HG03575 (cell line): ENCODE measurements at regions not wholly inside any gene's neighbourhood (a gene's known extent, or its start where the extent isn't known, plus 50 kb on each side); places are given as distances from the start of the nearest gene placed in this dataset.

ENCODE experiments used
- ATAC-seq: cut with Tn5 transposase; IDR thresholded peaks from one replicate; pipeline ENCODE4 v1.9.1; 2021; ENCODE audit not compliant: unreplicated experiment, insufficient number of reproducible peaks, low FRiP score; ENCODE audit errors: extremely low read depth

- ATAC-seq: no peak
Observed at GRCh38 chr3:117488983-117489382, 779.4 kb downstream of the TUSC7 start.

GRCh38 chr3:117489663-117490079 lies 780.1 kb downstream of the TUSC7 start:
- no peak for ATAC-seq

GRCh38 chr3:117490716-117491115 lies 781.1 kb downstream of the TUSC7 start:
- no peak for ATAC-seq

- ATAC-seq: no peak
Observed at GRCh38 chr3:117495620-117496019, 786.0 kb downstream of the TUSC7 start.

GRCh38 chr3:117499189-117499870 lies 789.8 kb downstream of the TUSC7 start:
- ATAC-seq: no peak

- ATAC-seq: no peak
Observed at GRCh38 chr3:117507958-117508357, 798.4 kb downstream of the TUSC7 start.

- no peak for ATAC-seq
Observed at GRCh38 chr3:117509858-117510257, 800.3 kb downstream of the TUSC7 start.

- no peak for ATAC-seq
Observed at GRCh38 chr3:117510396-117510795, 800.8 kb downstream of the TUSC7 start.

GRCh38 chr3:117512975-117513374 lies 803.4 kb downstream of the TUSC7 start:
- no peak for ATAC-seq

GRCh38 chr3:117515309-117515708 lies 805.7 kb downstream of the TUSC7 start:
- no peak for ATAC-seq

GRCh38 chr3:117518364-117518763 lies 808.8 kb downstream of the TUSC7 start:
- ATAC-seq: no peak

GRCh38 chr3:117519776-117520175 lies 810.2 kb downstream of the TUSC7 start:
- no peak for ATAC-seq

GRCh38 chr3:117520582-117520981 lies 811.0 kb downstream of the TUSC7 start:
- no peak for ATAC-seq

GRCh38 chr3:117523418-117523817 lies 813.8 kb downstream of the TUSC7 start:
- no peak for ATAC-seq

GRCh38 chr3:117524890-117525289 lies 815.3 kb downstream of the TUSC7 start:
- ATAC-seq: no peak

GRCh38 chr3:117526470-117527079 lies 817.0 kb downstream of the TUSC7 start:
- no peak for ATAC-seq

- no peak for ATAC-seq
Observed at GRCh38 chr3:117527346-117527745, 817.8 kb downstream of the TUSC7 start.

GRCh38 chr3:117528688-117529087 lies 819.1 kb downstream of the TUSC7 start:
- no peak for ATAC-seq

- ATAC-seq: no peak
Observed at GRCh38 chr3:117531078-117531767, 821.6 kb downstream of the TUSC7 start.

GRCh38 chr3:117532268-117532667 lies 822.7 kb downstream of the TUSC7 start:
- no peak for ATAC-seq
